HUDEP-2 (cell line): ENCODE measurements at regions not wholly inside any gene's neighbourhood (a gene's known extent, or its start where the extent isn't known, plus 50 kb on each side); places are given as distances from the start of the nearest gene placed in this dataset.
"Not testable (repeated sequence)": the region's sequence is repeated elsewhere in the genome, so short reads cannot be mapped to it uniquely, and the experiment has no call there.

Experiments used
- DNase-seq, 76 experiments: peaks; one replicate each; lab custom pipeline; 2025; ENCODE audit not compliant: unreplicated experiment in 76 of 76; lab: John Stamatoyannopoulos, UW

DNA sequence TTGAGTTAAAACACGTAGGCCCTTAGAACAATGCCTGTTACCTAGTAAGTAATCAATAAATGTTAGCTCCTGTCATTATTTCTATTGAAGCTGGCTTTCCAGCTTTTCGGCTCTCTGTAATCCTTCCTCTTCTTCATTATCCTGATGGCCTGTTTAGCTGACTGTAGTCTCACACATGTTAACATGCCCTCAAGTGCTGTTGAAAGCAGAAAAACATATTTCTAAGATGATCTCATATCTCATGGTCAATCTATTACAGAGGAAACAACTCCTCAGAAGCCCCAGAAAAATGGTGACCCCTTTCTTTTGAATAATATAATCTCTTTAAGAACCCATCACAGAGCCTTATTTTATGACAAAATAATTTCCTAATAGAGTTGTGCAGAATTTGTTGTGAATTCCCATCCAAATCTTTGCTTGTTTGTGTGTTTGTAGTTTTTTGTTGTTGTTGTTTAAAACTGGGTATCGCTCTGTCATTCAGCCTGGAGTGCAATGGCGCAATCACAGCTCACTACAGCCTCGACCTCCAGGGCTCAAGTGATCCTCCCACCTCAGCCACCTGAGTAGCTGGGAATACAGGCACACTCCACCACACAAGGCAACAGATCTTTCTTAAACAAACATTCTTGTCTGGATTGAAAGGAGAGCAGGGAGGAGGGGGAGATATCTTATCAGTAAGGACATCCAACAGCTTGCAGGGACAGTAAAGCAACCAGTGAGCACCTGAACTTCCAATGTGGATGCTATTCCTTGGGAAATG is 242.5 kb upstream of the CAND1 start:
- DNase-seq, result no peak

DNA sequence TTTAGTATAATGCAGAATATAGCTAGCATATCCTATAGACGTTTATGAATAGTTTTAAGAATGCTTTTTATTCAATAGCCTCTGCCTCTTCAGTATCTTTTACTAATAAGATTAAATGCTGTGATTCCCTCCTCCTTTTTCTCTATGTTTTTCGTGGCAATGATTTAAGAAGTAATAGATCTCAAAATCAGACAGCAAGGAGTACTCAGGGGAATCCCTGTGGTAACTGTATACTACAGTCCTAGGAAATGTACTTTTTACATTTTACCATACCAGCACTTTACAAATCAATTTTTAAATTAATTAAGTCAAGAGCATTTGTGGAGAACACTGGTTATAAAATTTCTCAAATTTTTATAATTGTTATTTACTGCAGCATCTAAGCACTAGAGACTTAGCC is 240.6 kb upstream of the CAND1 start:
- DNase-seq, result no peak

DNA sequence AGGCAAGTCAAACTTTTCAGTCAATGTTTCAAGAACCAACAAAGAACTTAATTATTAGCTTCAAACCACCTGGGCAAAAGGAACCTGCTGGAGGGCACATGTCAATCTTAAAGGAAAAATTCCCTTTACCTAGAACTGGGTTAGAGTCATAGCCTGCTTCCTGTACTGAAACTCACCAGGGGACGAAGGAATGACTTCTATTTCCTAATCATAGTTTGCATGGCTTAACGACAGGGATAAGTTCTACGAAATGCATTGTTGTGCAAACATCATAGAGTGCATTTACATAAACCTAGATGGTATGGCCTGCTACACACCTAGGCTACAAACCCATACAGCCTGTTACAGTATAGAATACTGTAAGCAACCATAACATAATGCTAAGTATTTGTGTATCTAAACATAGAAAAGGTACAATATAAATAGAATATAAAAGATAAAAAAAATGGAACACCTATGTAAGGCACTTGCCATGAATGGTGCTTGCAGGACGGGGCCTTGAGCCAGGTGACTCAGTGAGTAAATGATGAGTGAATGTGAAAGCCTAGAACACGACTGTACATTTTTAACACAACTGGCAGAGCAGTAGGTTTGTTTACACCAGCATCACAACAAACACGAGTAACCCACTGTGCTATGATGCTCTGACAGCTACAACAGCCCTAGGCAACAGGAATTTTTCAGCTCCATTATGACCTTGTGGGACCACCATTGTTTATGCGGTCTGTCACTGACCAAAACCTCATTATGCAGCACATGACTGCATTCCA is 234.9 kb upstream of the CAND1 start:
- no peak for DNase-seq

DNA sequence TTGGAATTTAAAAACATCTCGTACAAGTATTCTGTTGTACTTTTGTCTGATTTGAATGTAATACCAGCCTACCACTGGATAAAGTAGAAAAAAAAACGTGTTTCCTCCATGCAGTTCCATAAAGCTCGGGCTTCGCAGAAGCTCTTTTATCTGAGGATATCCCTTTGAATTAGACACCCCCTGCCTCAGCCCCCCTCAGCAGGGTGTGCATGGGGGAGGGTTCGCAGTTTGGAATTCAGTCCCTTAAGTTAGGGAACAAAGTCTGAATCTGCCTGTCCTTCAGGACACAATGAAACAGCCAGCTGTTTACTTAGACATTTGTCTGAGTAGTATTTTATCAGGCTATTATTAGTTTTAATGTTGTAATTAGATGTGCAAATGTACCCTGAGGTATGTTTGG is 234.0 kb upstream of the CAND1 start:
- DNase-seq, result no peak

DNA sequence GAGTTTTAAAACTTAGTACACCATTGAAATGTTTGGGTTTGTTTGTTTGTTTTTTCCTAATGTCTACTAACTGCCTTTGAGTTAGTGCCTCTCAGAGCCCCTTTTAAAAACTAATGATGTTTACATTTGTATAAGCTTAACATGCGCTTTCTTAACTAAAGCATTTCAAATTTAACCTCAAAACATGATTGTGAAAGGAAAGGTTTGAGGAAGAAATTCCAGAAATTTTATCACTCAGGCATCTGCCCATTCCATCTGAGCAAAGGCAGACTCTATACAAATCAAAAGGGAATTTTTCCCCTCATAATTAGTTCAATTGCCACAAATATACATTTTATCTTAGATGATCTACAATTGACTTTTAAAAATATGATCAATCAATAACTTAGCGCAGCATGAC is 230.7 kb upstream of the CAND1 start:
- no peak for DNase-seq

DNA sequence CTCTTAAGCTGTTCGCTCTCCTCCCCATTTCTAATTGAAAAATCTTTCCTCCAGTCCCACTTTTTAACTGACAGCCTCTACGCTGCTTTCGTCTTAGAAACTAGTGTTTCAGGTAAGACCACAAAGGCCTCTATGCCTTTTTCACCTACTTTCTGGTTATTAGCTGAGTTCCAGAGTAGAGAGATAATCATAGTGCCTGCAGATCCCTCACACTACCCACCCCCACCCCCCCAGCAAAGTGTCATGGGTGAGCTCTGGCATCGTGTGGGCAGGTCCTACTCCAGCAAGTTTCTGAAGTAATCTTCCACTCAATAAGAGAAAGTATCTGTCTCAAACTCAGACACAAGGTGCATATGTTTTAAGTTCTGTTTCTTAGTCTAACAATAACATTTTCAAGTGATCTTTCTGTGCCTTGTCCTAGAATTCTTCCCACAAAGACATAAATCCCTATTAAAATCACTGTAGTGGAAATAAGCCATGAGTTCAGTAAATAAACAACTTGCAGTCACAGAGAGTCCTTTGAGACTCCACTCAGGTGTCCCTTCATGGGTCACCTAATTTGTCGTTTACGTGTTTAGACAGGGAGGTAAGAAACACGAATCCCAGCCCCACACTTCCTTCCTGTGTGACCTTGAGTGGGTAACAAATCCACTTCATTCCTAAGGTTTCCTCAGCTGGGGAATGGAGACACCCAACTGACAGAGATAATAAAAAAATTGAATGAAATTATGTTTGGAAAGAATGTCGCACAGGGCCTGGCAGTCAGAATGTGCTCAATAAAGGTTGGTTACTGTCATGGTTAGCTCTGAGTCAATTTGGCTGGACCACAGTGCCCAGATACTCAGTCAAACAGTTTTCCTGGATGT is 228.9 kb upstream of the CAND1 start:
- no peak for DNase-seq

DNA sequence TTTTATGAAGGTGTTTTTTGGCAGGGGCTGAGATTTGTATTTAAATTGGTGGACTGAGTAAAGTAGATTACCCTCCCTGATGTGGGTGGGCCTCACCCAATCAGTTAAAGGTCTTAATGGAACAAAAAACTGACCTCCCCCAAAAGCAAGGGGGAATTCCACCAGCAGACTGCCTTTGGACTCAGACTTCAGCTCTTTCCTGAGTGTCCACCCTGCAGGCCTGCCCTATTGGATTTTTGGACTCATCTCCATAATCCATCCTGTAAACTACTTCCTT is 228.4 kb upstream of the CAND1 start:
- DNase-seq, result no peak

DNA sequence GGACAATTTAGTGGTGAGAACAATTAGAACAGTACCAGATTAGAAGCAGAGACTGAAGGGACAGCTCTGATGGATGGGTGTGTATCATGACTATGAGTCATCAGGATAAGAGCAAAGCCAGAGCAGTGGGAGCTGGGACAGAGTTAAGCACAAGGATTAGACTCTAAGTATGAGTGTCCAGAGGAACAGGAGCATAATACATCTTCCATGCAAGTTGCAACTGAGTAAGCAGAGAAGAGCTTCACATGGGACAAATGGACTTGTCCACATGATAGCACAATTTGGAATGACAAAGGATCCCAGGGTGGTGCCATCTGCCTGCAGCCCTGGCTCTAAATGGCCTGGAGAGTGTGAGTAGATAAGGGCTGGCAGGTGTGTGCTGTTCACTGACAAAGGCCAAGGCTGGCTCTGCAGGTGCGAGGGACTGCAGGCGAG is 226.4 kb upstream of the CAND1 start:
- DNase-seq, result no peak

DNA sequence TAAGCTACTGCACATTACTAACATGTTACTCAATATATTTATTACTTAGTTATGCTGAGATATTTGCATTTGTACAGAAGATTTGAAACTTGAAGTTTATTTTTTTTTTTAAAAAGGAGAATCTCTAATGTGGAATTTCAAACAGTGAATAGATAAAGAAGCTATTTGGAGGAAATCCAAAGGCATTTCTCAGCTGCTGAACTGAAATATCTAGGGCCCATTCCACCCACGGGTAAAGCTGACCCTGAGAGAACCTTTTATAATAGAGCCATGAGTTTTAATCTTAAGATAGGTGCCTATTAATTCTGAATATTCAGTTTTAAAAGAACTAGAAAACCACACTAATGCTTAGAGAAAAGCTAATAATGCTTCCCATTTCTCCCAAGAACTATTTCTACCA is 225.4 kb upstream of the CAND1 start:
- DNase-seq, result no peak

DNA sequence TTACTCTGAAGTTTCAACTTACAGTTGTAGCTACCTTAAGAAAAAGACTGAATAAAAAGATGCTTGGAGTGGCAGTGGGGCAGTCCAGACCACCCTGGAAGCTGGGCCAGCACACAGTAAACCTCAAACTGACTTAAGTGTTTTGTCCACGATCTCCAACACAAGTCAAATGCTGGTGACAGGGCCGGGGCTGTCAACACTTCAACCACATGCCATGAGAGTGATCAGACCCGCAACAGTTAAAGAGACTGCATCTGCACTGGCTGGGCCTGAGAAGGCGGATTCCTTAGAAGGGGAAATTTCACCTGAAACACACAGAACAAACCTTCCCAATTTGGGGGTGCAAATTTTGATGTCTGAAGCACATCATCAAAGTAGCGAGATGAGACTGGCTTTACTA is 223.5 kb upstream of the CAND1 start:
- DNase-seq, result no peak

DNA sequence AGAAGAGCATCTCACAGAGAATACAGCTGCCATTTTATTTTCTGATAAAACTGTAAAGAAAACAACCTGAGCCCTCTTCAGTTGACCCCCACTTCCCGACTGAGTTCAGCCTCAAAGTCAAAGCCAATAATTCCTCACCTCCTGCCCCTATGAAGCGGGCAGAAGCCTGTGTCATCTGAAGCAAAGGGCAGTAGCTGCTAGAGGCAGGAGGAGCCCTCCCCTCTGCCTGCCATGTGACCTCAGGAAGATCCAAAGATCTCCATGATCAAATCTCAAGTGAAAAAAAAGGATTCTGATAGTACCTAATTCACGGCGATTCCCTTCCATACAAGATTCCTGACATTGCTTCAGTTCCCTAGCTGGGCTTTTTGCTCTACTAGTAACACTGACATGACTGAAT is 223.1 kb upstream of the CAND1 start:
- DNase-seq, result no peak

DNA sequence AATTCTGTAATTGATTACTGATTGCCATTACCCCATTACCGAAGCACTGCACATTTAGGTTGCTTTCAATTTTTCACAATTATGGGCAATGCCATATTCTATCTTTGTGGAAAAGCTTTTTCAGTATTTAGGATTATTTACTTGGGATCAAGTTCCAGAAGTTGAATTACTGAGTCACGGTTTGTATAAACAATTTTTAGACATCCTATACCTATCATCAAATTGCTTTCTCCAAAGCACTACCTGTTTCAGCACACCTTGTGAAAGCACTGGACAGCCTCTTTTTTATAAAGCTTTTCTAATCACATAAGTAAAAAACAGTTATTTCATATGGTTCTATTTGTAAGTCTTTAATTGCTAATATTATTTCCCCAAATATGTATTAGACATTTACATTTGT is 221.5 kb upstream of the CAND1 start:
- no peak for DNase-seq

DNA sequence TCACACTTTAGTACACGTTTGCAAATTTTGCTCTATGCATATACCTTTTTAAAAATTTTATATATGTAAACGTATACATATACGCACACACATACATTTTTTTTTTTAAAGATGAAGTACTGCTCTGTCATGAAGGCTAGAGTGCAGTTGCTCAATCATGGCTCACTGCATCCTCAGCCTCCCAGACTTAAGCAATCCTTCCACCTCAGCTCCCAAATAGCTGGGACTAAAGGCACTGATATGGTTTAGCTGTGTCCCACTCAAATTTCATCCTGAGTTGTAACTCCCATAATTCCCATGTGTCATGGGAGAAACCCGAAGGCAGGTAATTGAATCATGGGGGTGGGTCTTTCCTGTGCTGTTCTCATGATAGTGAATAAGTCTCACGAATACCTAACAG is 220.8 kb upstream of the CAND1 start:
- no peak for DNase-seq

DNA sequence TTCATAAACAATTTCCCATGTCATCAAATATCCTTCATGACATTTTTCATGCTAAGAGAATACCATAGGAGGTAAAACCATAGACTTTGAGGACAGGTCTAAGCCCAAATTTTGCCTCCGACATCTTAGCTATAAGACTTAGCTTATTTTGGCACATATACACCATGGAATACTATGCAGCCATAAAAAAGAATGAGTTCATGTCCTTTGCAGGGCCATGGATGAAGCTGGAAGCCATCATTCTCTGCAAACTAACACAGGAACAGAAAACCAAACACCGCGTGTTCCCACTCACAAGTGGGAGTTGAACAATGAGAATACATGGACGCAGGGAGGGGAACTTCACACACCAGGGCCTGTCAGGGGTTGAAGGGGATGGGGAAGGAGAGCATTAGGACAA is 220.0 kb upstream of the CAND1 start:
- DNase-seq, result not testable (repeated sequence)

DNA sequence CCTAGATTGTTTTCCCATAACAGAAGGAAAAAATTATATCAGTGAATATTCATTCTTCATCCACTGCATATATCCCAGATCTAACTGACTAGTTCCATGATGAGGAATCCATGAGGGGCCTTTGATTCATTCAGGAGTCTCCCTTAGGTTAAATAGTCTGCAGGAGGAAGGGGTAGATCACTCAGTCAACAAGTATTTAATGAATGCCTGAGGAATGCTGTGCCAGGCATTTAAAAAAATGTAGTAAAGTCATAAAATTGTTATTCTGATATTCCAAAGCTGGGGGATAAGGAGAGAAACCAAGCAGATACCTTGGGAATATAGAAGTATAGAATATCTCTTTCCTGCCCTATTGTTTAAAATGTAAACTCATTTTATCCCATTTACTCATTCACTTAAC is 216.2 kb upstream of the CAND1 start:
- no peak for DNase-seq

DNA sequence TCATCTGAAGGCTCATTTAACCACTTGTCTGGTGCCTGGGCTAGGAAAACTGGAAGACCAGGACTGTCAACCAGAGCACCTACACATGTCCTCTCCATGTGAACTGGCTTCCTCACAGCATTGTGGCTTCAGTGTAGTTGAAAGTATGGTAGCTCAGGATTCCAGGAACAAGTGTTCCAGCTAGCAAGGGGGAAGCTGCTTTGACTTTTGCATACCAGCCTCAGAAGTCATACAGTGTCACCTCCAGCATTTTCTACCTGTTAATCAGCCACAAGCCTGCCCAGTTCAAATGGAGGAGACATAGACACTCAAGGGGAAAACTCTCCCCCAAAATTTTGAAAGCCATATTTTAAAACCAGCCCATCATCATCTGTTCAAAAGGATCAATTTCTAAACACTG is 212.8 kb upstream of the CAND1 start:
- no peak for DNase-seq

DNA sequence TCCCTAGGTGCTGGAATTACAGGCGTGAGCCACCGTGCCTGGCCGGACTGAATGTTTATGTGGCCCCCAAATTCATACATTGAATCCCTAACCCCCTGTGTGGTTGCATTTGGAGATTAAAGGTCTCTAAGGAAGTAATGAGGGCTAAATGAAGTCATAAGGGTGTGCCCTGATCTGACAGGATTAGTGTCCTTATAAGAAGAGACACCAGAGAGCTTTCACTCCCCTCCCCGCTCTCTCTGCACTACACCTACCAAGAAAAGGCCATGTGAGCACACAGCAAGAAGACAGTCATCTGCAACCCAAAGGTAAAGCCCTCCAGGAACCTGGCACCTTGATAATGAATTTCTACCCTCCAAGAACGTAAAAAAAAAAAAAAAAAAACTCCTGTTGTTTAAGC is 212.1 kb upstream of the CAND1 start:
- no peak for DNase-seq

DNA sequence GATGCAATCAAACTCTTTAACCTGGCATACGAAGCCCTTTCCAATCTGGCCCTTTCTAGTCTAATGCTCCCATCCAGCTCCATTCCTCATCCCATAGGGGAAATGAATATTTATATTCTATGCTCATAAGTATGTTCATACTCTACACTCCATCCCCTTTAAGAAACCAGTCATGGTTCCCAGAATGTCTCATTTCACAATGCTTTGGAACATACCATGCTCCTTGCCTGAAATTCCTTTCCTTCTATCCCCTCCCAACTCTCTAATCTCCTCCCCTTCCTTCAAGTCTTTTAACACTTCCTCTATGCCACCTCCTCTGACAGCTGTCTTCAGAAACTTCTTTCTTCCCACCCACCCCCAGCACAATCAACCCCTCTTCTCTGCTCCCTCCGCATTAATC is 207.0 kb upstream of the CAND1 start:
- no peak for DNase-seq

DNA sequence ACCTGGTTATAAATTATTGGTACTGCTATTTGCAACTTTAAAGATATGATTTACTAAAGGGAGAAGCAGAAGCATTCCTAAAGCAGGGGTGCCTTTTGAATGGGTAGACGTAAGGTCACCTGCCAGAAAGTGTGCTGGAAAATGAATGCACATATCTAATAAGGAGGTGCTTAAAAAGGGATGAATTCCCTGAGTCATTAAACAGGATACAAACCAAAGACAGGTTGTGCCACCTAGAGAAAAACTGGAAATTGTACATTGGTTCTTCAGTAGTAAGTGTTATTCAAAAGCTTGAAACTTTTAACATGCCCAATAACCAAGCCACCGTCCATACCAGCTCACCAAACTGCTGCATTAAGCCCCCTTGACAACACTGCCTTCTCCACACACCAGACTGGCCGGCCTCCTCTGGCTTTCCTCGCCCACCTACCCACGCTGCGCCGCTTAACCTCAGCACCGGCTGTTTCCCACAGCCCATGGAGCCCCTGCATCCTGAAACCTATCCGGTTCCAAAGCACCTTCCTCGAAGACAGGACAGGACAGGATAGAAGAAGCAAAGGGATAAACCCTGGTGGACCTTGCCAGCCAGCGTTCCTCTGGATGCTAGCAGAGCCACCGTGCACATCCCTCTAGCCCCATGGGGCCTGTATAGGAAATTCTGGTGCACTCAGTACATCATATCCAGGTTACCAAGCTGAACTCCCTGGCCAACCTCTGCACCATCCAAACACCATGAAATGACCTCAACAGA is 201.5 kb upstream of the CAND1 start:
- DNase-seq, result no peak

DNA sequence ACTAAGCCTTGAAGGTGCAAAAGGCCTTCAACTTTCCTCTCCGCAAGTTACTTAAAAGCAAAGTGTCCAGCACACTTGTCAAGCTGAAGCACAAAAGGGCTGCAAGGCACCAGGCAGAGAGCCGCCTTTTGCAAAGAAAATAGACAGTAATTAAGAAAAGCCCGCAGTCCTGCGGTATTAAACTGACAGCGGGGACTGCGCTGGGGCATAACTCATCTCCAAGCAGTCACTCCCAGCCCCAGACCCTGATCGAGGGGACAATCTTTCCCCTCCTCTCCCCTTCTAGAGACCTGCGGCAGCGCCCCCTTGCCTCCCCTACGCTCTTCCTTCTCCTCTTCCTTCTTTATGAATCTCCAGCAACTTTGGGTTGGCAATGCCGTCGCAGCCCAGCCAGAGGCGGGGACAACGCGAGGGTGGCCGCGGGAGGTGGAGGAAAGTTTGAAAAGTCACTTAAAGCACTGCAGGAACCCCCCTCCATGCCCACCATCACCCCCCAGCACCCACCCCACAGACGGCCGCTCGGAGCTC is 200.9 kb upstream of the CAND1 start:
- no peak for DNase-seq
